ENCODE measurements at regions not wholly inside any gene's neighbourhood (a gene's known extent, or its start where the extent isn't known, plus 50 kb on each side); places are given as distances from the start of the nearest gene placed in this dataset.

GRCh38 chr6:148170286-148170685, 172.4 kb upstream of the SASH1 start:
- Histone ChIP-seq H3K4me2 (ENCODE audit: low read length) (no peak overlapping the region), H3K27me3 (ENCODE audit: control insufficient read depth, insufficient read depth, low read length) (no peaks in the 10 kb centered on the region), H3K9me3 (replicated peaks; ENCODE audit: low read length) (no peaks in the 10 kb centered on the region), H3K4me1 (ENCODE audit: control insufficient read depth, insufficient read depth, low read length) (no peaks in the 10 kb centered on the region), H3K36me3 (ENCODE audit: insufficient read depth, low read length) (no peaks in the 10 kb centered on the region), H3K4me3 (ENCODE audit: low read length) (no peak overlapping the region), H3K9ac (ENCODE audit: low read depth, low read length) (no peak overlapping the region)

- no peak overlapping the region for H3K4me3 ChIP-seq (ENCODE audit: low read length)
- no peaks in the 10 kb centered on the region for H3K36me3 ChIP-seq (ENCODE audit: insufficient read depth, low read length)
- H3K4me1 ChIP-seq (ENCODE audit: control insufficient read depth, insufficient read depth, low read length), result no peaks in the 10 kb centered on the region
- H3K9me3 ChIP-seq (replicated peaks; ENCODE audit: low read length), result no peaks in the 10 kb centered on the region
- no peak overlapping the region for H3K4me2 ChIP-seq (ENCODE audit: low read length)
- H3K27me3 ChIP-seq (ENCODE audit: control insufficient read depth, insufficient read depth, low read length), result no peaks in the 10 kb centered on the region
- no peak overlapping the region for H3K9ac ChIP-seq (ENCODE audit: low read depth, low read length)
These were observed 169.1 kb upstream of the SASH1 start for GRCh38 chr6:148173548-148173947.

GRCh38 chr6:148175550-148176188, 167.0 kb upstream of the SASH1 start:
- Histone ChIP-seq H3K4me1 (ENCODE audit: control insufficient read depth, insufficient read depth, low read length) (no peaks in the 10 kb centered on the region), H3K27me3 (ENCODE audit: control insufficient read depth, insufficient read depth, low read length) (no peaks in the 10 kb centered on the region), H3K9me3 (replicated peaks; ENCODE audit: low read length) (no peaks in the 10 kb centered on the region), H3K36me3 (ENCODE audit: insufficient read depth, low read length) (no peaks in the 10 kb centered on the region), H3K4me2 (ENCODE audit: low read length) (no peak overlapping the region), H3K9ac (ENCODE audit: low read depth, low read length) (no peak overlapping the region), H3K4me3 (ENCODE audit: low read length) (no peak overlapping the region)

DNA sequence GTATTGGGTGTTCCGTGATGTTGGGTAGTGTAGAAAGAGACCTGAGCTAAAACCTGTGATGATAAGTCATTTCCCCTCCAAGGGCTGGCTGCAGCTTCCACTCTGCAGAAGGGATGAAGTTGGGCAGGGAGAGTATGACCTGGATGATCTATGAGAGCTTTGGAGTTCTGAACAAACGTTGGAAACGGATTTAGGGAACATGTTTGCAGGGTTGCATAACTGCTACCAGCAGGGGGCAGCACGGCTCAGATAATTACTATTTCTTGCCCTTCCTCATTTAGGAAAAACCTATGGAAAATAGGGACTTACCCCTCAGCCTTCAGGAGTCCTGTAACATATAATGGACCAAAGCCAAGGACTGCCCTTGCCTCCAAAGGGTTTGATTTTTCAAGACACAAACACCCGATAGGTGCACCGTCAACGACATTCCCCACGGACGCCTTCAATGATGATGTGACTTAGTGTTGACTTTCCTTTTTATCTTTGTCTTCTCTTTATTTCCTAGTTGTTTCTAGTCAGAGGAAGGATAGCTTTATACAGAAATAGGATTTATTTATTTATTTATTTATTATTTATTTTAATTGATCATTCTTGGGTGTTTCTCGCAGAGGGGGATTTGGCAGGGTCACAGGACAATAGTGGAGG, 164.9 kb upstream of the SASH1 start:
- H3K9me3 ChIP-seq (replicated peaks; ENCODE audit: low read length), result no peaks in the 10 kb centered on the region
- H3K4me2 ChIP-seq (ENCODE audit: low read length), result no peak overlapping the region
- no peak overlapping the region for H3K9ac ChIP-seq (ENCODE audit: low read depth, low read length)

GRCh38 chr6:148179786-148180185, 162.9 kb upstream of the SASH1 start:
- H3K36me3 ChIP-seq (ENCODE audit: insufficient read depth, low read length), result no peaks in the 10 kb centered on the region
- H3K4me2 ChIP-seq (ENCODE audit: low read length), result no peak overlapping the region
- no peak overlapping the region for H3K9ac ChIP-seq (ENCODE audit: low read depth, low read length)

More for the DNA sequence above, 164.9 kb upstream of the SASH1 start:
- H3K27me3 ChIP-seq (ENCODE audit: control insufficient read depth, insufficient read depth, low read length), result no peaks in the 10 kb centered on the region
- H3K36me3 ChIP-seq (ENCODE audit: insufficient read depth, low read length), result no peaks in the 10 kb centered on the region
- H3K4me1 ChIP-seq (ENCODE audit: control insufficient read depth, insufficient read depth, low read length), result no peaks in the 10 kb centered on the region
- no peak overlapping the region for H3K4me3 ChIP-seq (ENCODE audit: low read length)

DNA sequence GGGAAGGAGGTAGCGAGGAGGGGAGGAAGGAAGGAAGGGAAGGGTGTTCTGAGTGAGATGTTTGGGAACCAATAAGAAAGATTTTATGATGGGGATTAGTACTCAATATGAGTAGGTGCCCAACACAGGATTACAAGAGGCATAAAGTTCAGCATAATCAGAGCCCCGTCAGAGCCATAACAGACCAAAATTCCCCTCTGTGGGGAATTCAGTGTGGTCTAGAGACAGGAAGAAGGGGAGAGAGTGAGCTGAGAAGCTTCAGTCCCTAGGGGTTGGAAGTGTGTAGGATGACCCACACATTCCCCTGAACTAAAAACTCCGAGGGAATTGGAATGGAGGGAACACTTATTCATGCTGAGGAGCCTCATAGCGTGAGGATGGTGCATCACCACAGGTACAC, 160.3 kb upstream of the SASH1 start:
- Histone ChIP-seq H3K9me3 (replicated peaks; ENCODE audit: low read length) (no peaks in the 10 kb centered on the region), H3K36me3 (ENCODE audit: insufficient read depth, low read length) (no peaks in the 10 kb centered on the region), H3K27me3 (ENCODE audit: control insufficient read depth, insufficient read depth, low read length) (no peaks in the 10 kb centered on the region), H3K4me1 (ENCODE audit: control insufficient read depth, insufficient read depth, low read length) (no peaks in the 10 kb centered on the region), H3K9ac (ENCODE audit: low read depth, low read length) (no peak overlapping the region), H3K4me3 (ENCODE audit: low read length) (no peak overlapping the region), H3K4me2 (ENCODE audit: low read length) (no peak overlapping the region)

More at GRCh38 chr6:148179786-148180185, 162.9 kb upstream of the SASH1 start:
- H3K9me3 ChIP-seq (replicated peaks; ENCODE audit: low read length), result no peaks in the 10 kb centered on the region
- H3K27me3 ChIP-seq (ENCODE audit: control insufficient read depth, insufficient read depth, low read length), result no peaks in the 10 kb centered on the region
- no peaks in the 10 kb centered on the region for H3K4me1 ChIP-seq (ENCODE audit: control insufficient read depth, insufficient read depth, low read length)
- H3K4me3 ChIP-seq (ENCODE audit: low read length), result no peak overlapping the region

DNA sequence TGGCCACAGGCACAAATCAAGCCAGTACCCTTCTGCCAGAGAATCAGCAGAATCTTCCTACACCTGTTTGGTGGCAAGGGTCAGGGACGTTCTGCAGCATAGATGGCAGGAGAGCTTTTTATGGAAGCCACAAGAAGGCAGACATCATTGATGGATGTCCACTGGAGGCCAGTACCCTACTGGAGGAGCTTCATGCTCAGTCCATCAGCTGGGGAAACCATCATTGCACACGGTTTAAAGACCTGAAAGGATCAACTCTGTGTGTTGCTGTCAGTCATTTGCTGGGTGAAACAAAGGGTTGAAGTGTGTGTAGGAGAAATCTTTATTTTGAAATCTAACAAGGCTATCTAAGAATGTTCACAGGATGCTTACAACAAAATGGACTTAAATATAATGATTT, 158.9 kb upstream of the SASH1 start:
- no peak overlapping the region for H3K9ac ChIP-seq (ENCODE audit: low read depth, low read length)
- no peaks in the 10 kb centered on the region for H3K9me3 ChIP-seq (replicated peaks; ENCODE audit: low read length)
- H3K4me3 ChIP-seq (ENCODE audit: low read length), result no peak overlapping the region
- no peaks in the 10 kb centered on the region for H3K36me3 ChIP-seq (ENCODE audit: insufficient read depth, low read length)
- H3K27me3 ChIP-seq (ENCODE audit: control insufficient read depth, insufficient read depth, low read length), result no peaks in the 10 kb centered on the region
- H3K4me2 ChIP-seq (ENCODE audit: low read length), result no peak overlapping the region
- no peaks in the 10 kb centered on the region for H3K4me1 ChIP-seq (ENCODE audit: control insufficient read depth, insufficient read depth, low read length)

- Histone ChIP-seq H3K9me3 (replicated peaks; ENCODE audit: low read length) (no peaks in the 10 kb centered on the region), H3K4me3 (ENCODE audit: low read length) (no peak overlapping the region), H3K9ac (ENCODE audit: low read depth, low read length) (no peak overlapping the region), H3K4me2 (ENCODE audit: low read length) (no peak overlapping the region), H3K27me3 (ENCODE audit: control insufficient read depth, insufficient read depth, low read length) (no peaks in the 10 kb centered on the region), H3K4me1 (ENCODE audit: control insufficient read depth, insufficient read depth, low read length) (peaks cover 12% of the 10 kb centered on the region), H3K36me3 (ENCODE audit: insufficient read depth, low read length) (no peaks in the 10 kb centered on the region)
These were observed 155.7 kb upstream of the SASH1 start for GRCh38 chr6:148186916-148187315.

GRCh38 chr6:148192310-148192709, 150.3 kb upstream of the SASH1 start:
- H3K4me1 ChIP-seq (ENCODE audit: control insufficient read depth, insufficient read depth, low read length), result peaks cover 35% of the 10 kb centered on the region
- H3K4me2 ChIP-seq (ENCODE audit: low read length), result peak overlapping the region; percentile 82
- H3K36me3 ChIP-seq (ENCODE audit: insufficient read depth, low read length), result no peaks in the 10 kb centered on the region
- no peaks in the 10 kb centered on the region for H3K27me3 ChIP-seq (ENCODE audit: control insufficient read depth, insufficient read depth, low read length)
- H3K9ac ChIP-seq (ENCODE audit: low read depth, low read length), result peak overlapping the region; percentile 76
- peak overlapping the region; percentile 54 for H3K4me3 ChIP-seq (ENCODE audit: low read length)
- no peaks in the 10 kb centered on the region for H3K9me3 ChIP-seq (replicated peaks; ENCODE audit: low read length)

DNA sequence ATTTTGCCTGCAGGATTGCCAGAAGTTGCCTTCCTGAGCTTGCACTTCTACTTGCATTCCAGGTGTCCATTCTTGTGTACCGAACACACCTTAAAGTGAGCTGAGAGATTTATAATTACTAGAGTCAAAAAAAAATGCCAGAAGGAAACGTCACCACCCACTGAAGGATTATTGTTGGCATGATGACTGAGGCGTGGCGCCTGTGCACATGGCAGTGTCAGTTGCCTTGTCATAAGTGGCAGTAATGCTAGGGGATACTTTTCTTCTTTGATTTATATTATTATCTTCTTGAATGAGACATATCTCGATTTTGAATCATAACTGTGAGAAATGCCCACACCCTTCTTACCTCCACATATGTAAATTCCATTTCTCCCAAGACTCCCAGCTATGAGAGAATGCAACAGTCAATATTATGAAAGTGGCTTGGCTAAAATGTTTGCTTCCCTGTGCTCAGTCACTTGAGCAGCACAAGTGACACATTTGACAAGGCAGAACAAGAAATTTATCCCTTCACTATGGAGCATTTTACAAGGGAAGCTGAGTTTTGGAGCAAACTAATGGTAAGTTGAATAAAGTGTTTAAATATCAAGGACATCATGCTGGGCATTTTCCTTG, 149.5 kb upstream of the SASH1 start:
- peak overlapping the region; percentile 54 for H3K4me3 ChIP-seq (ENCODE audit: low read length)
- no peaks in the 10 kb centered on the region for H3K9me3 ChIP-seq (replicated peaks; ENCODE audit: low read length)
- H3K4me2 ChIP-seq (ENCODE audit: low read length), result peak overlapping the region; percentile 82
- no peaks in the 10 kb centered on the region for H3K36me3 ChIP-seq (ENCODE audit: insufficient read depth, low read length)
- H3K9ac ChIP-seq (ENCODE audit: low read depth, low read length), result peak overlapping the region; percentile 71
- H3K4me1 ChIP-seq (ENCODE audit: control insufficient read depth, insufficient read depth, low read length), result peaks cover 35% of the 10 kb centered on the region
- no peaks in the 10 kb centered on the region for H3K27me3 ChIP-seq (ENCODE audit: control insufficient read depth, insufficient read depth, low read length)

- Histone ChIP-seq H3K36me3 (ENCODE audit: insufficient read depth, low read length) (no peaks in the 10 kb centered on the region), H3K9ac (ENCODE audit: low read depth, low read length) (no peak overlapping the region), H3K4me1 (ENCODE audit: control insufficient read depth, insufficient read depth, low read length) (peaks cover 35% of the 10 kb centered on the region), H3K4me3 (ENCODE audit: low read length) (no peak overlapping the region), H3K4me2 (ENCODE audit: low read length) (no peak overlapping the region), H3K27me3 (ENCODE audit: control insufficient read depth, insufficient read depth, low read length) (no peaks in the 10 kb centered on the region), H3K9me3 (replicated peaks; ENCODE audit: low read length) (no peaks in the 10 kb centered on the region)
These were observed 147.1 kb upstream of the SASH1 start for GRCh38 chr6:148195511-148195910.

- H3K9me3 ChIP-seq (replicated peaks; ENCODE audit: low read length), result no peaks in the 10 kb centered on the region
- H3K36me3 ChIP-seq (ENCODE audit: insufficient read depth, low read length), result no peaks in the 10 kb centered on the region
- H3K4me1 ChIP-seq (ENCODE audit: control insufficient read depth, insufficient read depth, low read length), result peaks cover 18% of the 10 kb centered on the region
- H3K4me2 ChIP-seq (ENCODE audit: low read length), result no peak overlapping the region
- H3K9ac ChIP-seq (ENCODE audit: low read depth, low read length), result no peak overlapping the region
- H3K4me3 ChIP-seq (ENCODE audit: low read length), result no peak overlapping the region
- no peaks in the 10 kb centered on the region for H3K27me3 ChIP-seq (ENCODE audit: control insufficient read depth, insufficient read depth, low read length)
These were observed 143.1 kb upstream of the SASH1 start for GRCh38 chr6:148199584-148199983.
